DMS 273 treated with DMSO at 0.1 percent for 48 hours (cell line): ENCODE measurements at regions not wholly inside any gene's neighbourhood (a gene's known extent, or its start where the extent isn't known, plus 50 kb on each side); places are given as distances from the start of the nearest gene placed in this dataset.
"Not testable (repeated sequence)": the region's sequence is repeated elsewhere in the genome, so short reads cannot be mapped to it uniquely, and the experiment has no call there.

Experiments
- DNase-seq: peaks from one replicate; lab custom pipeline; 2025; lab: John Stamatoyannopoulos, UW

GRCh38 chr12:68984796-68985573 lies 52.0 kb upstream of the CPM start:
- no peak for DNase-seq

DNA sequence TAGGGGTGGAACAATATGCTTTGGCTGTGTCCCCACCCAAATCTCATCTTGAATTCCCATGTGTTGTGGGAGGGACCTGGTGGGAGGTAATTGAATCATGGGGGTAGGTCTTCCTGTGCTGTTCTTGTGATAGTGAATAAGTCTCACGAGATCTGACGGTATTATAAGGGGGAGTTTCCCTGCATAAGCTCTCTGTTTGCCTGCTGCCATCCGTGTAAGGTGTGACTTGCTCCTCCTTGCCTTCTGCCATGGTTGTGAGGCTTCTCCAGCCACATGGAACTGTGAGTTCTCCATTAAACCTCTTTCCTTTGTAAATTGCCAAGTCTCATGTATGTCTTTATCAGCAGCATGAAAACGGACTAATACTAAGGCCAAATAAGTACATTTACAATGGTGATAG lies 64.6 kb upstream of the CPM start:
- DNase-seq: not testable (repeated sequence)

DNA sequence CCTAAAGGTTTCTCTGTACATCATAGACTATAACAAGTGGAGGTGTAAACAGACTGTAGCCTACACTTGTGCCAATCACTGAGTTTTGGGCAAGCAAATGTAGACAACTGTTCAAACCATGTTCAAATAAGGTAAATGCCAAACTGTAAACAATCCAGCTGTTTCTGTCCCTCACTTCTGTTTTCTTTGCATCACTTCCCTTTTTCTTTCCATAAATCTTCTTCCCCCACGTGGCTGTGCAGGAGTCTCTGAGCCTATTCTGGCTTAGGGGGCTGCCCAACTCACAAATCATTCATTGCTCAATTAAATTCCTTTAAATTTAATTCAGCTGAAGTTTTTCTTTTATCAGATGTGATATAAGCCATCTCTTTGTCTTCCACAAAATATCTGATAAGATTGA lies 65.1 kb upstream of the CPM start:
- no peak for DNase-seq

DNA sequence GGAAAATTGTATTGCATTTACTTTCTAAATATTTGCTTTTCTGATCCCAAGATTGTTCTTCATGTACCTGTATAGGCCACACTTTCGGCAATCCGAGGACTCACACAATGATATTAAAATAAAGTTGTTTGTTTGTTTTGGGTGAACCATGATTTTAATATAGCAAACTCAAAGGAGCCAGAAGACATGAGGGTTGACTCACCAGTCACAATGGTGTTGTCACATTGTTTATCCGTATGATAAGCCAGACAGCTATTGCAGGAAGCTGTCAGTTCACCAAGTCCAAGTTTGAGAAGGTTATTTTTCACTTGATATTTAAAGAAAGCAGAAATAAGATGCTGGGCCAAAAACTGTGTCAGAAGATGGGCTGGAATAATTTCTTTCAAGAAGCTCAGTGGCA lies 67.1 kb upstream of the CPM start:
- DNase-seq: no peak

DNA sequence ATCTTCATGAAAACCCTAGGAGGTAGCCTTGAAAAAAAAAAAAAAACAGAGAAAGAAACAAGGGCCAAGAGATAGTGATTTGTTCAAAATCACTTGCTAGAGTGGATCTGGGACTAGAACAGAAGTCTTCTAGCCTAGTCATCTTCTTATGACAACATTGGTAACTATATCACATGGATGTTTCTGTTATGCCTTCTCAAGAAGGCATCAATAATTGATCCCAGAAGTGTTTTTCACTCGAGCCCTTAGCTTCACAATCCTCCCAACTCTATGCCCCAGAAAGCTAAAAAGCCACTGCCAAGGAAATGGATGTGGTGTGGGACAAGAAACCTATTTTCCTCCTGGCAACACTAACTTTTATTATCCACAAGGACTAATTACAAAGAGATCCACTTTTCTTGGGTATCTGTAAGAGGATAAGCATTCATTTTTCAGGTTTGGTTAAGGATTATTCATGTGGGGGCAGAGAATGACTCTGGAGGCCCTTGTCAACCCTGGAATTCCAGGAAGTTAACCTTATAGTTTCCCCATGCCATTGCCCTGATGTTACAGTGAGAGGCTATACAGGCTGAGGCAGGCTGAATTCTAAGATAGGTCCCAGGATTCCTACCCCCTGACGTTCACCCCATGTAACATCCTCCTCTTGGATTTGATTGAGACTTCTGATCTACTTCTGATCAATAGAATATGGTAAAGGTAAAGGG lies 67.7 kb upstream of the CPM start:
- DNase-seq: no peak

GRCh38 chr12:69001251-69001650 lies 68.3 kb upstream of the CPM start:
- no peak for DNase-seq

DNA sequence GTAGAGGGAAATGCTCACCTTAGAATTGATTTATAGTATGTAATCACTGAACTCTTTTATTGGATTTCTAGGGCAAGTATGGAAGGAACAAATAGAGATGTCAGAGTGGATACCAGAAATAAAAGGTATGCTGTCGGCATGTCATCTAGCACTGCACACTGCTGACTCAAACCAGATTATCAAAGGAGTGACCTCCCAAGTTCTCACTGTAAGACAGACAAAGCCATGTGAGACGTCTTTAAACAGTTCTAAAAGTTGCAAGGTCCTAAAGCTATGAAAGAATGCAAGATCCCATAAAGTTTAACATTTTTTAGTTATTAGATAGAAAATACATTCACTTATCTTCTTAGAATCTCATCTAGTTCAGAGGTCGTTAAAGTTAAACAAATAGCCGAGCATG lies 70.0 kb upstream of the CPM start:
- DNase-seq: no peak

DNA sequence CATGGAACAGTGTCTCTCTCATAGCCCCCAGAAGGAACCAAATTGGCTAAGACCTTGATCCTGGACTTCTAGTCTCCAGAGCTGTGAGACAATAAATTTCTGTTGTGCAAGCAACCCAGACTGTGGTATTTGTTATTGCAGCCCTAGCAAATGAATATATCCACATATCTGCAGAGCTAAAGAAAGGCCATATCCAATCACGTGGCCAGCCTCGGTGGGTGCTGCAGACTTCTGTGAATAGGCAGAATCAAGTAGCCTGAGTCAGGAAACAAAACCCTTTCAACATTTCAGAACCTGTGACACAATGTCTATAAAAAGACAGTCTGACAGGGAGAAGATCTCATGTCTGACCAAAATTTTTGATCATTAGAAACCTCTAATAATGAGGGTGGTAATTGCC lies 71.0 kb upstream of the CPM start:
- no peak for DNase-seq

DNA sequence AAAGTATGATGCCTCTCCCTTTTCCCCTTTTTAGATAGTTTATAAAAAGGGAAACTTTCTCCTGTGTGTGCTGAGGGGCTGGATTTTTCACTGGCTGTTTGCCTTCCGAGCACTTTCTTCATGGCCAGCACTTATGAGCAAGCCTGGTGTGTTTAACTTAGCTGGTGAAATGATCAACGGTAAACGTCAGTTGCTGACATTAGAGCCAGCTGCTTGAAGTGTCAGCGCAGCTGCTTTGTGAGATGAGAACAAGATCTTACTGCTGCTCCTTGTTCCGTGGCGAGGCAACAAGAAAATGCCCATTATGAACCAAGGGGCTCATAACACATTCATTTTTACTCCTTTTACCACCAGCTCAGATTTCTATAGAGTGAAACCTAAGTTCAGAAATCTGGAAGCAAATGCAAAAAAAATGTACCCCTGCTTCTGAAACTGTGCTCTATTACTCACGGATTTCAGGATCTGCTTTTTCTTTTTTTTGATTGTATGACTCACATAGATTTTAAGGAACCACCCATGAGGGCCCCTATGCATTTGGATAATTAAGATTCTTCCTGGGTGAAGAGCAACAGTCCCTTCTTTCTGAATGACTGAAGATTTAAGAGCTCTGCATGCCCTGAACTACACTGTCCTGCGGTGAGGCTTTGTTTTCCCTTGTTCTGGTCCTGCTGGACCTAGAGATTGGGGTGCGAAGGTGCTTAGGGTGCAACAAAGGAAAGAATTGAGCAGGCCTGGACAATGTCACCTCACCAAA lies 74.3 kb upstream of the CPM start:
- no peak for DNase-seq

DNA sequence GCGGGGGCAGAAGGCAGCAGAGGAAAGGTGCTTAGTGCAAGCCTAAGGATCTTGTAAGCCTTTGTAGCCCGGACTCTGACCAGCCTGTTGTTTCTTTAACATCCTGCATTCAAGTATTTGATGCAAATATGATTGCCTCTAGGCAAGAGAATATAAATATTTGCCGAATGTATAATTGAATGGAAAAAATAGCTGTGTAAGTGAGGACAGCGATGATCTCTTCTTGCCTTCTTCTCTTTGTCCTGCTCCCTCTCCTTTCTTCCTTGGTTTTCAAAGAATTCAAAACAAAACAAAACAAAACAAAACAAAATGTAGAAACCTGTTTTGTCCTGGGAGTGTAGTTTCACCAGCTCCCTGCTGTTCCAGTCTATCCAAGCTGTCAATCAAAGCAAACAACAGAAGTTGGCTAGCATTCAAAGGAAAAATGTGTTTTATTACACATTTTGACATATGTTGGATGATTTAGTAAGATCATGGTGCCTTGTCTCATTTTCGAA lies 74.9 kb upstream of the CPM start:
- no peak for DNase-seq

DNA sequence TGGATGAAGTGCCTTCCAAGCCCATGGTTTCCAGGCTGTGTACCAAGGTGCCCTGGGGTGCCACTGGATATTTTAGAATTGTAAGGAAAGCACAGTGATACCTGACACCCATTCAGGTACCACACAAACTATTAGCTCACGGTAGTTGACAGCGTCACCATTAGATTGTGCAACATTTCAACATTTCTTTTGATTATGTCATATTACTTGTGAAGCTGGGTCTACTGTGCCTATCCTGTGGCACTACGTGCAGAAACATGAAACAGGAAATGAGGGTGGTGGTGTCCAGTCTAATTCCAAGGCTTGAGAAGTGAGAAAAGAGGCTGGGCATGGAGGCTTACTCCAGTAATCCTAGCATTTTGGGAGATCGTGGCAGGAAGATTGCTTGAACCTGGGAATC lies 75.5 kb upstream of the CPM start:
- no peak for DNase-seq

DNA sequence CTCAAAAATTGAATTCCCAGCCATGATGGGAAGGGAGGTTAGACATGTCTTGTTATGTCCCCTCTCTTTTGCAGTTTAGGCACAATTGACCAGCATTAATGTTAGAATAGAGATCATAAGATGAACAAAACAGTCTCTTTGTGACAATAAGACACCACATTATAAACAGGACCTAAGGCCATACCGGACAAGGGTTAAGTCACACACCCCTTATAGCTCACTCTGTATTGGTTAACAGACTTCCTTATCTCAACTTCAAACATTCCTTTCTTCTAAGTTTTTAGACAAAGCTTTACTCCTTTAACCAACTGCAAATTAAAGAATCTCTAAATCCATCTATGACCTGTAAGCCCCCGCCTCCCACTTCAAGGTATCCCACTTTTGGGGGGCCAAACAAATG lies 81.1 kb upstream of the CPM start:
- no peak for DNase-seq

DNA sequence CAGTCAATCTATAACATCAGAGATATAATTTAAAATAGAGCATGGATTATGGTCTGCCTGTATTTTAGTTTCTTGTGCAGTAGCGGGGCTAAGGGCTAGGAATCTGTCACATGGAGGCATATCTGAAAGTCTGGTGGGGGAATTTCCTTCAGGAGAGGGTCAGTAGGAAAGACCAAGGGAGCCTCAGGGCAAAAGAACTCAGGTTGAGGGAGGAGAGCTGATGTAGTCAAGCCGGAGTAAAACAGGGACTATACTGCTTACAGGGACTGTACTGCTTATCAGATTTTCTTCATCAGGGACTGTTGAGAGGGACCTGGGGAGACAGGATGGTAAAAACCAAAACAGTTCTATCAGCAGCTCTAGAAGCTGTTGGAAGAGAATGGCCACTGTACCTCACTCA lies 82.0 kb upstream of the CPM start:
- DNase-seq: no peak

DNA sequence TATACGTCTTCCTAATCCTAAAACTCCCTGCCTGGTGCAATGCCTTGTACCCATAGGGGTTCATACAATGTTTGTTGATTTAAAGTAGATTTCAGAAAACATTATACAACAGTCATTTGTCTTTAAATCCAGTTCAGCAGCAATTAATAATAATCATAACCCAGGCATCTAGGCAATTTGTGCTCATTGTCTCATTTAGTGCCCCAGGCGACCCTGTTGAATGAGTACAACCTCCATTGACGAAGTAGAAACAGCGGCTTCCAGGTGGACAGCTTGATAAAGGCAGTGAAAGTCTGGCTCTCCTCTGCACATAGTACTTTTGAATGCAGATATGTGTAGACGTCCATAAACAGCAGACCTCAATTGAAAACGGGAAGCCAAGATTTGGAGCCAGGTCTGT lies 82.9 kb upstream of the CPM start:
- no peak for DNase-seq

- DNase-seq: no peak
Observed at GRCh38 chr12:69019082-69019481, 86.1 kb upstream of the CPM start.

- DNase-seq: no peak
Observed at GRCh38 chr12:69019910-69020309, 86.9 kb upstream of the CPM start.

GRCh38 chr12:69022674-69023073 lies 89.7 kb upstream of the CPM start:
- no peak for DNase-seq

- no peak for DNase-seq
Observed at GRCh38 chr12:69023840-69024239, 90.9 kb upstream of the CPM start.

DNA sequence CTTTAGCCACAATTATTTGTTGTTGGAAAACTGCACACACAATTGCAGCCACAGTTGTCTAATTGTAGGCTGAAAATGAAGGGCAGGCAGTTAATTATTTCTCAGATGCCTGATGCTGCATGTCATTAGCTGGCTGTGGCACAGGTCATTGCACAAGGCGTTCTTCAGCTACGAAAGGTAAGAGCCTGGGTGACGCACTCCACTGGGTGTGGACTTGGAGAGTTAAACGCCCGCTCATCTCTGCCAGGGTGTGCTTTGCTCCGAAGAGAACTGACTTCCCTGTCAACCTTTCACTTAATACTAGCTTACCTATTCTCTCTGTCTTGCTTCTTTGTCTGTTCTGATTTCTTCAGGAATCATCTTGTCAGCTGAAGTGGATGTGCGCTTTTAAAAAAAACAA lies 91.4 kb upstream of the CPM start:
- DNase-seq: no peak

- DNase-seq: no peak
Observed at GRCh38 chr12:69024907-69025306, 91.9 kb upstream of the CPM start.

DNA sequence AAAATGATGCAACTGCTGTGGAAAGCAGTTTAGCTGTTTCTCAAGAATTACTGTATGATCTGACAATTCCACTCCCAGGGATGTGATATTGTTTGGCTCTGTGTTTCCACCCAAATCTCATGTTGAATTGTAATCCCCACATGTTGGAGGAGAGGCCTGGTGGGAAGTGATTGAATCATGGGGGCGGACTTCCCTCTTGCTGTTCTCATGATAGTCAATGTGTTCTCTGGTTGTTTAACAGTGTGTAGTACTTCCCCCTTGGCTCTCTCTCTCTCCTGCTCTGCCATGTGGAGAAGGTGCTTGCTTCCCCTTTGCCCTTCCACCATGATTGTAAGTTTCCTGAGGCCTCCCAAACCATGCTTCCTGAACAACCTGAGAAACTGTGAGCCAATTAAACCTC lies 93.4 kb upstream of the CPM start:
- DNase-seq: no peak

GRCh38 chr12:69027411-69027881 lies 94.5 kb upstream of the CPM start:
- no peak for DNase-seq
